Suppressor macrophage (primary cell): ENCODE measurements at regions not wholly inside any gene's neighbourhood (a gene's known extent, or its start where the extent isn't known, plus 50 kb on each side); places are given as distances from the start of the nearest gene placed in this dataset.
"Not testable (repeated sequence)": the region's sequence is repeated elsewhere in the genome, so short reads cannot be mapped to it uniquely, and the experiment has no call there.

ENCODE experiments used
- DNase-seq, 4 experiments: peaks; one replicate each; pipeline ENCODE4 v3.0.0-alpha.2; 2020 to 2022

DNA sequence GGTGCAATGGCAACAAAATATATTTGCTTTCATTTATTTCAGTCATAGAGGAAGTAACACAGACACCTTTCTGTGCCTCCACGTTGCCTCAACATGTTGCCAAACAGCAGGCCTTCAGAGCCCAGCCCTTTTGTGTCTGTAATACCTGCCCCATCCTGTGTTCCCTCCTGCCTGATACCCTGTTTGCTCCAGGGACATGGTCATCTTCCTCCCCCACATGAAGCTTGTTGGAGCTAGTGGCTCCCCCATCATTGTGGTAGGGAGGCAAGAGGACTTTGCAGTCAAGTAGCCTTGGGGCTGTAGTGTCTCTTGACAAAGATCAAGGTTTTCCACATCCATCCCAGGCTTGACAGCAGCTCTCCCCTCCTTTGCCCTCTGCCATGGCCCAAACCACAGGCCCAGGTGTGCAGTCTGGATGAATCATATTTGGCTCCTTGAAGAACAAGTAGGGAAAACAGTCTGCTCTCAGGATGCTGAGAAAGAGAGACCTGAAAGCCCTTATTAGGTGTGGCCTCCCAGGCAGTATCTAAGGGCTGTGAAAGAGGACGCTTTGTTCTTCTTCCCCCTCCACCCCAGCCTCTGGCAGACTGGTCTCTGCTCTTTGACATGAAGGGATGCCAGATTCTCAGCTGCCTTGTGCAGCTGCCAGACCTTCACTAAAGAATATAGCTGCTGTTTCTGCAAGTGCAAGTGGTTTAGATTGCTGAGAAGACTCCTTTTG, 329.0 kb downstream of the C12orf75 start:
- DNase-seq, result no peak

GRCh38 chr12:105664765-105665164, 334.3 kb downstream of the C12orf75 start:
- not testable (repeated sequence) for DNase-seq

- DNase-seq, result no peak
Observed at GRCh38 chr12:105665366-105665765, 334.9 kb downstream of the C12orf75 start.

GRCh38 chr12:105667973-105668743, 337.7 kb downstream of the C12orf75 start:
- no peak for DNase-seq

DNA sequence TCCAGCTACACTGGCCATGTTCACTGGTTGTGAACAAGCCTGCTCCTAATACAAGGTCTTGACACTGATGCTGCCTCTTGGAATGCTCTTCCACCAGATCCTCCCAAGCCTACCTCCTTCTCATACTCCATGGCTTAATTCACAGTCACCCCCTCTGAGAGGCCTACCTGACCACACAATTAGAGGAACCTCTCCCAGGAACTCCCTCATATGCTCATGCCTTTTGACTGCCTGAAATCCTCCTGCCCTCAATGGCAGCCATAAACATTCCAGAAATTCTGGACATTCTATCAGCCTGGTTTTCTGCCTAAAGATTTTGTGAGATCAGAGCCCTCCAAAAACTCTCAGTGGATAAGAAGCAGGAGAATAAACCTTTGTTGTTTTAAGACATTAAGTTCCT, 340.2 kb downstream of the C12orf75 start:
- DNase-seq, result no peak

DNA sequence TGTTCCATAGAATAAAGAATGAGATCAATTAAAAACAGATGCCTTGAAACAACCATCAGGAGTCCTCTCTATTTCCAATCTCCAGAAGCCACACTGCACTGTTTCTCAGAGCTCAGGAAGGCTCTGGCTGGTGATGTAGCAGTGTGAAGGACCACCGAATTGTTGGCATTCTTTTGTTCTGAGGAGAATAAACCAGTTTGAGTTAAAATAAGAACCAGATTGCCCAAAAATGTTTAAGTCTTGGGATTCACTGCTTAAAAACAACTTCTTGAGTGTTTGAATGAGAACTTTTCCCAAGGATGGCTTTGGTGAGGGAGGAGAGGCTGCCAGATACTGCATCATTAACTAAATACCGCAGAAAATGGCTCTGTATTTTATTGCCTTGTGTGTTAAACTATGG, 341.2 kb downstream of the C12orf75 start:
- no peak for DNase-seq

- DNase-seq, result no peak
Observed at GRCh38 chr12:105672121-105672975, 341.9 kb downstream of the C12orf75 start.

GRCh38 chr12:105674871-105675699, 344.6 kb downstream of the C12orf75 start:
- no peak for DNase-seq

DNA sequence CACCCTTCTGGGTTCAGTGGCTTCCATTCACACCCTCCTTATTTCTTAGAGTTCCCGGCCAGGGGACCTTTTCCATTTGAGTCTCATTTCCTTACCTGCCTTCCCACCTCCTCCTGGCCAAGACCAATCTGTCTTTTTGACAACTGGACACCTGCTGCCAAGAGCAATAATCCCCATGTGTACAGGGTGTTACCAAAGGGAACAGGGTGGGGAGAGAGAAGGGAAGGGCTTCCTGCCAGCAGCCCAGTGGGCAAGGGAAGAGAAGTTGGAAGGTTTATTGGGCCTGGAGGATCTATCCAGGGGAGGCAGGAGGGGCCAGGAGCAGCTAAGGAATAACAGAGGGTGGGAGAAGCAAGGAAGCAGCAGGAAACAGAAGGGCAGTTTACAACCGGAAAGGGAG, 346.2 kb downstream of the C12orf75 start:
- no peak for DNase-seq

DNA sequence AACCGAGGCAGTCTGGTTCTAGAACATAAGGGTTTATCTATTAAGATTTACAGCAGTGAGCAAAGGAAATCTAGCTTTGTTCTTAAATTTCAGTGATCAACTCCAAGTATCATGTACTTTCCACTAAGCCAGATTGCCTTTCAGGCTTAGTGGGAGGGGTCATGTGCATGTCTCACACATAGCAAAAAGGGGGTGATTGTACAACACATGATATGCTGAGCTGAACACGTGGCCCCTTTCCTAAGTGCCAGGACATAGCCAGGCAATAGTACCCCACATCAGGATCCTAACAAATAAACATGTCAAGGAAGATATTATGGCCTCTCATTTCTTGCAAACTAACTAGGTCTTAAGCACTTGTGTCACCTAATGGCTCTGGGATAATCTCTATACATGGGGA, 347.2 kb downstream of the C12orf75 start:
- no peak for DNase-seq

DNA sequence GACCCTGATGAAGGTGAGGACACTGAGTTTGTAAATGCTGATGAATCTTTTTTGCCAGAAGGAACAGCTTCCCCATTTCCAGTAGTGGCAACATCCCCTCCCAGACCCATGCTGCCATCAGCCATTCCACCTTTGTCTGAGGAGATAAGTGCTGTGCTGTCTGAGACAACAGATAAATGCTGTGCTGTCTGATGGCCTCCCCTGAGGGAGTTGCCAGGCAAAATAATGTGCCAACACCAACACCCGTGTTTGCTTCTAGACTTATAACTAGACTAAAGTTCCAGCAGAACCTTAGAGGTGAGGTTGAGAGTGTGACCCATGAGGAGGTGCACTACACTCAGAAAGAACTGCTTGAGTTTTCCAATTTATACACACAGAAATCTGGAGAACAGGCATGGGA, 349.5 kb downstream of the C12orf75 start:
- DNase-seq, result no peak

- no peak for DNase-seq
Observed at GRCh38 chr12:105681341-105681740, 350.9 kb downstream of the C12orf75 start.

- DNase-seq, result peak in 1 of 4 experiments; percentile 9
Observed at GRCh38 chr12:105682821-105683220, 352.3 kb downstream of the C12orf75 start.

DNA sequence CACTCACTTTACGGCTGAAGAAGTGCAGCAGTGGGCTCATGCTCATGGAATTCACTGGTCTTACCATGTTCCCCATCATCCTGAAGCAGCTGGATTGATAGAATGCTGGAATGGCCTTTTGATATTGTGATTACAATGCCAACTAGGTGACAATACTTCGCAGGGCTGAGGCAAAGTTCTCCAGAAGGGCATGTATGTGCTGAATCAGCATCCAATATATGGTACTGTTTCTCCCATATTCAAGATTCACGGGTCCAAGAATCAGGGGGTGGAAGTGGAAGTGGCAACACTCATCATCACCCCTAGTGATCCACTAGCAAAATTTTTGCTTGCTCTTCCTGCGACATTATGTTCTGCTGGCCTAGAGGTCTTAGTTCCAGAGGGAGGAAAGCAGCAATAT, 353.3 kb downstream of the C12orf75 start:
- DNase-seq, result not testable (repeated sequence)

DNA sequence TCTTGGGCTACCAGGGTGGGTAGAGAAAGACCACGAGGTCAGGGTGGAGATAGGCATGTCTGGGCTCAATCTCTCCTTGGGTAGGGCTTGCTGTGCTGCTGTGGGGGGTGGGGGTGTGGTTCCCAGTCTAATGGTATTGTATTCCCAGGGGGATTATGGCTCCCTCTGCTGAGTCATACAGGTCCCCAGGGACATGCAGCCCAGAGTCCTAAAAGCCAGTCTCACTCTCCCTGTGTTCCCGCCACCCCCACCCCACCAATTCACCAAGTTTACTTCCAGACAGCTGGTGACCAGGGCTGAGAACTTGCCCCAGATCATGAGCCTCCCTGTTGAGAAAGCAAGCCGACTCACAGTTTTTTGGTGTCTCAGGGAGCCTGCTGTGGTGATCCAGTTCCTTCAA, 367.6 kb downstream of the C12orf75 start:
- no peak for DNase-seq

DNA sequence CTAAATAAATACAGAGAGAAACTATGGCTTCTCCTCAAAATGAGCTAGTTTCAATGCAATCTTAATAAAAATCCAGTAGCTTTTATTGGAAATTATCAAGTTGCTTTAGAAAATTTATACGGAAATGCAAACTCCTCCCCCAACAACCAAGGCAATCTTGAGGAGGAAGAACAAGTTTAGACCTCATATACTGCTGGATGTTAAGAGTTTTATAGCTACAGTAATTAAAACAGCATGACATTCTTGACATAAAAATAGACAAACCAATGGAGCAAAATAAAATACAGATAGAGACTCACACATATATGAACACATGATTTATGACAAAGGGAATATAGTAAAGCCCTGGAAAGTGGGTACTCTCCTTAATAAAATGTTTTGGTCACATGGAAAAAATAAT, 368.7 kb downstream of the C12orf75 start:
- DNase-seq, result no peak

GRCh38 chr12:105704787-105705186, 374.3 kb downstream of the C12orf75 start:
- no peak for DNase-seq

DNA sequence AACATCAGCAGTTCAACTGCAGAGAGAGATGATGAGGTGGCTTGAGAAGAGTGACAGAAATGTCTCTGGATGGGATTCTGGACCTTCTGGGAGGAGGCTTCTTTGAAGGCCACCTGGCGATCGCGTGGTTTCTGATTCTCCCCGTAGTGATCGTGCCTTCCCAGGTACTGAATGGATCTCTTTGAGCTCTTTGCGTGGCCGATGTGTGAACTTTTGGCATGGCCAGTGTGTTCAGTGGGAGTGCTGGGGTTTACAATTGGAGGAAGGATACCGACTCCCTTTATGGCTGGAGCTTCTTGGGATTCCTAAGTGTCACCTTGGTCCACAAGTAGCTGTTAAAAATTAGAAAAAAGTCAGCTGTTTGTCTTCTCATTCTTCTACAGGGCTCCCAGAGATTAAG, 374.7 kb downstream of the C12orf75 start:
- DNase-seq, result no peak

DNA sequence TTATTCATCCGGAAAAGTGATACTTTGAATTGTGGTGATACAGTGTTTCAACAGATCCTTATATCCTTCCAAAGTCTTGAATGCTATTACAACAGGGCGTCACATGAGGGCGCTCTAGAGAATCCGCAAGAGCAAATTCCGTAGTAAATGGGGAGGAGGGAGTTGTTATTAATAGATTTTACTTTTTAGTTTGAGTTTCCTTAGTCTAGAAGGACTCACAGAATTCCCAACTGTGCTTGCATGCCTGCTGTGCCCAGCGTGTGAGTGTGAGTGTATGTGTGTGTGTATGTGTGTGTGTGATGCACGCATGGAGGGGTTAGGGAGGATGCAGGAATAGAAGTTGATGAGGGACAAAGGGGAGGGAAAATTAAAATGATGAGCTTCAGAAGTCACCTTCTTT, 375.3 kb downstream of the C12orf75 start:
- peak; percentile 45 to 75 (median 58) for DNase-seq

GRCh38 chr12:105706321-105706972, 376.0 kb downstream of the C12orf75 start:
- no peak for DNase-seq

GRCh38 chr12:105706973-105707334, 376.5 kb downstream of the C12orf75 start:
- DNase-seq, result no peak
